ENCODE measurements at regions not wholly inside any gene's neighbourhood (a gene's known extent, or its start where the extent isn't known, plus 50 kb on each side); places are given as distances from the start of the nearest gene placed in this dataset.

- CTCF ChIA-PET = no interaction called here
- in situ Hi-C loops (cut with HindIII; ENCODE audit: low pct_unique_long_range_greater_than_20kb, low sequenced_read_pairs) = no loop called here
Measured at GRCh38 chr11:41613326-41613725, 153.9 kb upstream of the LRRC4C start.

GRCh38 chr11:41622707-41623359, 163.4 kb upstream of the LRRC4C start:
- Histone ChIP-seq H3K36me3 (ENCODE audit: control insufficient read depth, insufficient read depth, low read length) (no peaks in the 10 kb centered on the region), H3K4me3 (ENCODE audit: low read depth in 2 of 2, low read length in 2 of 2) (no peak overlapping the region), H3K4me1 (ENCODE audit: control insufficient read depth, insufficient read depth, low read length) (no peaks in the 10 kb centered on the region), H3K9me3 (ENCODE audit: control insufficient read depth, insufficient read depth, low read depth, low read length) (no peaks in the 10 kb centered on the region), H3K27ac (ENCODE audit: low read length) (no peak overlapping the region), H3K27me3 (ENCODE audit: control insufficient read depth, insufficient read depth, low read length) (no peaks in the 10 kb centered on the region)
- BruUV-seq (replicated peaks) = no TSS peak
- intact Hi-C loops (cut with micrococcal nuclease; ENCODE audit: unreplicated experiment) (no loop called here), in situ Hi-C loops (cut with HindIII; ENCODE audit: low pct_unique_long_range_greater_than_20kb, low sequenced_read_pairs) (no loop called here)
- DNase-seq (ENCODE audit: low read depth, low spot score) = no peak
- ChIA-PET CTCF (no interaction called here), POLR2A (no interaction called here)
- no peak for ATAC-seq
- TF ChIP-seq CTCF (IDR thresholded peaks at IDR 0.05) = no peak
- TF ChIP-seq TCF7L2 (IDR thresholded peaks at IDR 0.05; ENCODE audit: low read depth, low read length) = no peak
- TF ChIP-seq SIN3A (IDR thresholded peaks at IDR 0.05; ENCODE audit: borderline replicate concordance, insufficient read depth, low read depth, low read length) = no peak
- TF ChIP-seq POLR2AphosphoS5 (IDR thresholded peaks at IDR 0.05; ENCODE audit: low read depth, low read length) = no peak
- no peak for TF ChIP-seq REST (IDR thresholded peaks at IDR 0.05; ENCODE audit: insufficient read depth in 1 of 2, low read depth in 2 of 2, low read length in 1 of 2)

More at GRCh38 chr11:41613326-41613725, 153.9 kb upstream of the LRRC4C start:
- BruUV-seq (replicated peaks) = no TSS peak
- Histone ChIP-seq H3K27me3 (ENCODE audit: control insufficient read depth, insufficient read depth, low read length) (no peaks in the 10 kb centered on the region), H3K36me3 (ENCODE audit: control insufficient read depth, insufficient read depth, low read length) (no peaks in the 10 kb centered on the region), H3K4me3 (ENCODE audit: low read depth in 2 of 2, low read length in 2 of 2) (no peak overlapping the region), H3K4me1 (ENCODE audit: control insufficient read depth, insufficient read depth, low read length) (no peaks in the 10 kb centered on the region), H3K27ac (ENCODE audit: low read length) (no peak overlapping the region), H3K9me3 (ENCODE audit: control insufficient read depth, insufficient read depth, low read depth, low read length) (peaks cover 4% of the 10 kb centered on the region; the same call in 1 of the 2 replicates)
- TF ChIP-seq TCF7L2 (IDR thresholded peaks at IDR 0.05; ENCODE audit: low read depth, low read length) = no peak
- no peak for TF ChIP-seq CTCF (IDR thresholded peaks at IDR 0.05)
- POLR2A ChIA-PET = no interaction called here
- ATAC-seq (no peak), DNase-seq (ENCODE audit: low read depth, low spot score) (no peak)
- intact Hi-C loops (cut with micrococcal nuclease; ENCODE audit: unreplicated experiment) = no loop called here

All from Panc1 (cell line).